Testis (tissue), 2 donors: ENCODE measurements at regions not wholly inside any gene's neighbourhood (a gene's known extent, or its start where the extent isn't known, plus 50 kb on each side); places are given as distances from the start of the nearest gene placed in this dataset.
"Not testable (repeated sequence)": the region's sequence is repeated elsewhere in the genome, so short reads cannot be mapped to it uniquely, and the experiment has no call there.

Source experiments
- POLR2A ChIP-seq: fragments of 450-650 bp; IDR thresholded peaks from one replicate; pipeline ENCODE4 v1.6.1; 2017; ENCODE audit warnings: antibody characterized with exemption, mild to moderate bottlenecking, moderate library complexity
- TF ChIP-seq, protein P1 (sequence below), 3 experiments: fragments of 450-650 bp in 2 of 3; fragments of 200-600 bp in 1 of 3; sonication (generic) in 1 of 3; IDR thresholded peaks; one replicate each; pipeline ENCODE4 v1.5.1; 2016 to 2019; ENCODE audit warnings: antibody characterized with exemption in 3 of 3, mild to moderate bottlenecking in 2 of 3, moderate library complexity in 1 of 3

DNA sequence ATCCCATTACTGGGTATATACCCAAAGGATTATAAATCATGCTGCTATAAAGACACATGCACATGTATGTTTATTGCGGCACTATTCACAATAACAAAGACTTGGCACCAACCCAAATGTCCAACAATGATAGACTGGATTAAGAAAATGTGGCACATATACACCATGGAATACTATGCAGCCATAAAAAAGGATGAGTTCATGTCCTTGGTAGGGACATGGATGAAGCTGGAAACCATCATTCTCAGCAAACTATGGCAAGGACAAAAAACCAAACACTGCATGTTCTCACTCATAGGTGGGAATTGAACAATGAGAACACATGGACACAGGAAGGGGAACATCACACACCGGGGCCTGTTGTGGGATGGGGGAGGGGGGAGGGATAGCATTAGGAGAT, 373.4 kb downstream of the SFMBT2 start:
- TF ChIP-seq, protein P1, sequence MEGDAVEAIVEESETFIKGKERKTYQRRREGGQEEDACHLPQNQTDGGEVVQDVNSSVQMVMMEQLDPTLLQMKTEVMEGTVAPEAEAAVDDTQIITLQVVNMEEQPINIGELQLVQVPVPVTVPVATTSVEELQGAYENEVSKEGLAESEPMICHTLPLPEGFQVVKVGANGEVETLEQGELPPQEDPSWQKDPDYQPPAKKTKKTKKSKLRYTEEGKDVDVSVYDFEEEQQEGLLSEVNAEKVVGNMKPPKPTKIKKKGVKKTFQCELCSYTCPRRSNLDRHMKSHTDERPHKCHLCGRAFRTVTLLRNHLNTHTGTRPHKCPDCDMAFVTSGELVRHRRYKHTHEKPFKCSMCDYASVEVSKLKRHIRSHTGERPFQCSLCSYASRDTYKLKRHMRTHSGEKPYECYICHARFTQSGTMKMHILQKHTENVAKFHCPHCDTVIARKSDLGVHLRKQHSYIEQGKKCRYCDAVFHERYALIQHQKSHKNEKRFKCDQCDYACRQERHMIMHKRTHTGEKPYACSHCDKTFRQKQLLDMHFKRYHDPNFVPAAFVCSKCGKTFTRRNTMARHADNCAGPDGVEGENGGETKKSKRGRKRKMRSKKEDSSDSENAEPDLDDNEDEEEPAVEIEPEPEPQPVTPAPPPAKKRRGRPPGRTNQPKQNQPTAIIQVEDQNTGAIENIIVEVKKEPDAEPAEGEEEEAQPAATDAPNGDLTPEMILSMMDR (IDR thresholded peaks at IDR 0.05): not testable (repeated sequence)
- not testable (repeated sequence) for TF ChIP-seq POLR2A
